ENCODE measurements at regions not wholly inside any gene's neighbourhood (a gene's known extent, or its start where the extent isn't known, plus 50 kb on each side); places are given as distances from the start of the nearest gene placed in this dataset.
"Not testable (repeated sequence)": the region's sequence is repeated elsewhere in the genome, so short reads cannot be mapped to it uniquely, and the experiment has no call there.

DNA sequence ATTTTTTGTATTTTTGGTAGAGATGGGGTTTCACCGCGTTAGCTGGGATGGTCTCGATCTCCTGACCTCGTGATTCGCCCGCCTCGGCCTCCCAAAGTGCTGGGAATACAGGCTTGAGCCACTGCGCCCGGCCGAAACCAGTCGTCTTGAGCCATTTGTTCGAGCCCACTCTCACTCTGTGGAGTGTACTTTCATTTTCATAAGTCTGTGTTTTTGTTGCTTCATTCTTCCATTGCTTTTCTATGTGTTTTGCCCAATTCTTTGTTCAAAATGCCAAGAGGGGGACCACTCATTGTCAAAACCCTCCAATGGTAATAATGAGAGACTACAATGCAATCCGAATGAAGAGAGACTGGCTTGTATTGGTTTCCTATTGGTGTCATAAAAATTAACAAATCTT is 1545.5 kb upstream of the DDX18 start:
- no peaks in the 10 kb centered on the region for H3K4me1 Mint-ChIP-seq

GRCh38 chr2:116304328-116304727 is 1510.2 kb upstream of the DDX18 start:
- peaks cover 2 to 41% (median 15%) of the 10 kb centered on the region in 6 donors for H3K9me3 Mint-ChIP-seq
- H3K4me3 Mint-ChIP-seq, result no peak overlapping the region
- H3K36me3 Mint-ChIP-seq, result no peaks in the 10 kb centered on the region
- no peaks in the 10 kb centered on the region for H3K4me1 Mint-ChIP-seq
- H3K27me3 Mint-ChIP-seq (ENCODE audit: low read depth in 3 of 3), result peaks cover 0 to 3% (median 0%) of the 10 kb centered on the region in 3 donors
- H3K27ac Mint-ChIP-seq, result no peak overlapping the region
- DNase-seq, result no peak

More for the DNA sequence above, 1545.5 kb upstream of the DDX18 start:
- Mint-ChIP-seq H3K36me3 (no peaks in the 10 kb centered on the region), H3K27me3 (ENCODE audit: low read depth in 3 of 3) (no peaks in the 10 kb centered on the region), H3K9me3 (peaks cover 7 to 36% (median 17%) of the 10 kb centered on the region in 6 donors), H3K4me3 (no peak overlapping the region), H3K27ac (no peak overlapping the region)
- no peak for DNase-seq

DNA sequence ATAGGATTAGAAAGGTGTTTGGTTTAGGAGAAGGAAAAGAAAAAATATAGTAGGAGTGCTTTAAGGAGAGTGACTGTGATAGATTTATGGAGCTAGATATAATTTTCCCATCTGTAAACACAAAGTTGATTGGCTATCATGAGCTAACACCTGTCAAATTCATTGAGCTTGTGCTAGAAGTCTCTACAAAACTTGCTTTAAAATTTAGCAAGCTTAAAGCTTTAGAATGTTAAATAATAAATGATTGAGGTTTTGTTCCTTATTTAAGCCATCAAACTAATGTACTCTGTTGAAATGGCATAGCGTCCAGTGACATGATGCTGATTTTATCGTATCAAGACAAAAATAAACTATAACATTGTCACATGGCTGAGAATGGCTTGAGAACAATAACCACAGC is 1497.4 kb upstream of the DDX18 start:
- no peak overlapping the region for H3K27ac Mint-ChIP-seq
- H3K27me3 Mint-ChIP-seq (ENCODE audit: low read depth in 3 of 3), result peaks cover 0 to 5% (median 0%) of the 10 kb centered on the region in 3 donors

DNA sequence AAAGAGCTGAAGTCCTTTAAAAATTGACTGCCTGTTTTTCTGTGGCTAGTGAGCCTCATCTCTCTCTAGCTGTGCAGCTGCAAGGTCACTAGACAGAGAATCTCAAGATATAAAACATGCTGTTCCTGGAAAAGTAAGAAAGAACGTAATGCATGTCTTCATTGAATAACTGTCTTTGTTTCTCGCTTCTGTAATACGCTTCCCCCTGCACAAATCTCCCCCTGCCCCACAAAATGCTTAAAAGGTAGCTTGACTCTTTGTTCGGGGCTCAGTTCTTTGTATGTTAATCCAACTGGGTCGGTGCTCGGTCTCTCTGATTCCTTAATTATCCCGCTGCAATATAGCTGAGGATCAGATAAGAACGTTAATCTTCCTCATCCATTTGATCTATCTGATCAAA is 1495.9 kb upstream of the DDX18 start:
- not testable (repeated sequence) for H3K4me1 Mint-ChIP-seq; H3K36me3 Mint-ChIP-seq; H3K4me3 Mint-ChIP-seq; H3K27me3 Mint-ChIP-seq (ENCODE audit: low read depth in 3 of 3); H3K27ac Mint-ChIP-seq; DNase-seq
- peaks cover 6 to 51% (median 28%) of the 10 kb centered on the region in 6 donors for H3K9me3 Mint-ChIP-seq

More for the DNA sequence above, 1497.4 kb upstream of the DDX18 start:
- DNase-seq, result no peak
- Mint-ChIP-seq H3K4me3 (no peak overlapping the region), H3K36me3 (no peaks in the 10 kb centered on the region), H3K9me3 (peaks cover 6 to 50% (median 24%) of the 10 kb centered on the region in 6 donors), H3K4me1 (no peaks in the 10 kb centered on the region)

GRCh38 chr2:116319001-116319400 is 1495.5 kb upstream of the DDX18 start:
- no peak overlapping the region for H3K4me3 Mint-ChIP-seq
- H3K27me3 Mint-ChIP-seq (ENCODE audit: low read depth in 3 of 3), result peaks cover 0 to 5% (median 0%) of the 10 kb centered on the region in 3 donors
- H3K4me1 Mint-ChIP-seq, result no peaks in the 10 kb centered on the region
- no peak overlapping the region for H3K27ac Mint-ChIP-seq
- no peaks in the 10 kb centered on the region for H3K36me3 Mint-ChIP-seq
- no peak for DNase-seq
- peaks cover 8 to 55% (median 26%) of the 10 kb centered on the region in 6 donors for H3K9me3 Mint-ChIP-seq

- H3K27ac Mint-ChIP-seq, result no peak overlapping the region
- no peak overlapping the region for H3K4me3 Mint-ChIP-seq
- H3K27me3 Mint-ChIP-seq (ENCODE audit: low read depth in 3 of 3), result peaks cover 0 to 3% (median 0%) of the 10 kb centered on the region in 3 donors
- no peaks in the 10 kb centered on the region for H3K4me1 Mint-ChIP-seq
- no peaks in the 10 kb centered on the region for H3K36me3 Mint-ChIP-seq
- peaks cover 10 to 60% (median 31%) of the 10 kb centered on the region in 6 donors for H3K9me3 Mint-ChIP-seq
- DNase-seq, result no peak
Measured at GRCh38 chr2:116319935-116320334, 1494.6 kb upstream of the DDX18 start.

- H3K4me3 Mint-ChIP-seq, result no peak overlapping the region
- no peaks in the 10 kb centered on the region for H3K36me3 Mint-ChIP-seq
- H3K27me3 Mint-ChIP-seq (ENCODE audit: low read depth in 3 of 3), result peaks cover 0 to 3% (median 2%) of the 10 kb centered on the region in 3 donors
- H3K9me3 Mint-ChIP-seq, result peaks cover 20 to 59% (median 36%) of the 10 kb centered on the region in 6 donors
- H3K27ac Mint-ChIP-seq, result no peak overlapping the region
- DNase-seq, result no peak
- H3K4me1 Mint-ChIP-seq, result no peaks in the 10 kb centered on the region
Measured at GRCh38 chr2:116329280-116329679, 1485.2 kb upstream of the DDX18 start.

- no peak overlapping the region for H3K27ac Mint-ChIP-seq
- no peak overlapping the region for H3K4me3 Mint-ChIP-seq
- H3K36me3 Mint-ChIP-seq, result no peaks in the 10 kb centered on the region
- H3K4me1 Mint-ChIP-seq, result no peaks in the 10 kb centered on the region
- H3K27me3 Mint-ChIP-seq (ENCODE audit: low read depth in 3 of 3), result no peaks in the 10 kb centered on the region
- DNase-seq, result no peak
- H3K9me3 Mint-ChIP-seq, result peaks cover 11 to 77% (median 28%) of the 10 kb centered on the region in 6 donors
Measured at GRCh38 chr2:116340690-116341089, 1473.8 kb upstream of the DDX18 start.

DNA sequence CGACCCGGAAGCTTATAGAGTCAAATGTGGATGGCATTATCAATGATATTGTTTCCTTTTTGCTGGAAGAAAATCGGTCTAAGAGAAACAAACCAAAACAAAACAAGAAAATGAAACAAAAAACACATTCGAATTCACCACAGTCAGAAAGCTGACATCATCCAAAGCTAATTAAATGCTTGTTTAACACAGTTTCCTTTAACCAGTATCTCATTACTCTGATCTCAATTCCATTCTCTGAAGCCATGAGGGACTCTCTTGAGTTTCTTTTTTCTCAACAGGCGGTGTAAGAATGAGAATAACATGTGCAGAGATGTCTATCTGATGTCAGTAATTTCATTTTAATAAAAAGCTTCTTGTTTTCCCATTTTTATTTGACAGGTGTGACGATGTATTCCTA is 1448.3 kb upstream of the DDX18 start:
- Mint-ChIP-seq H3K9me3 (peaks cover 4 to 68% (median 35%) of the 10 kb centered on the region in 6 donors), H3K4me1 (no peaks in the 10 kb centered on the region), H3K27me3 (ENCODE audit: low read depth in 3 of 3) (peaks cover 0 to 2% (median 0%) of the 10 kb centered on the region in 3 donors), H3K4me3 (no peak overlapping the region), H3K36me3 (no peaks in the 10 kb centered on the region), H3K27ac (no peak overlapping the region)
- no peak for DNase-seq

DNA sequence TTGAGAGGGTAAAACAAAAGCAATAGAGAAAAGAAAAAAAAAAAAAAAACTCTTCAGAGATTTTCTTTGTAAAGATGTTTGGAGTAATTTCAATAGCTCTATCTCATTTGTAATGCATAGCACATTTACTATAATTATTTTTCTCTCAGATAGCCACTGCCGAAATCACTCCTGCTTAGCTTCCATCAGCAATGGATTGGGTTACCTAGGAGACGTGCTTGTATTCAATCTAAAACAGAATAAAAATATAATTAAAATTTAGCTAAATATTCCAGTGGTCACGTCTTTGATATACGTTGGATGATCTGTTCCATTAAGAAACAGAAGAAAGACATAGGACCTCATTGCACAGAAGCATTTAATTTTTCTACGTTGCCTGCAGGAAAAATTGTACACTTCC is 1435.7 kb upstream of the DDX18 start:
- Mint-ChIP-seq H3K27me3 (ENCODE audit: low read depth in 3 of 3) (peaks cover 0 to 2% (median 0%) of the 10 kb centered on the region in 3 donors), H3K9me3 (peaks cover 2 to 65% (median 28%) of the 10 kb centered on the region in 6 donors), H3K4me1 (no peaks in the 10 kb centered on the region), H3K4me3 (no peak overlapping the region), H3K27ac (no peak overlapping the region), H3K36me3 (no peaks in the 10 kb centered on the region)
- no peak for DNase-seq

DNA sequence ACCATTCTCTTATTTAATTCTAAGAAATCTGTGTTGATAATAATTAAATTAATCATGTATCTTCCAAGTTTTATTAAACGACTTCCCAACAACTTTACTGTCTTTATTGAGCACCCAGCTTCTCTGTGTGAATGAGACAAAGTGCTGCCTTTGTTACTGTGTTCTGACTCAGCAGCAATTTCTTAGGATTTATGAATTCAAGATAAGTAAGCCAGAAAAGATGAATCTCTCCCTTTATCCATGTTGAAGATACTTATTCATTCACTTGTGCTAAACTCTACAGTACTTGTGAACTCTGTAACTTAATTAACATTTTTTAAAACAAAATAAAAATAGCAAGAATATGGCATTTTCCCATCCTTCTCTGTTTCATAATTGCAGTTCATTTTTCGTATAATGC is 1403.3 kb upstream of the DDX18 start:
- Mint-ChIP-seq H3K27ac (no peak overlapping the region), H3K4me1 (no peaks in the 10 kb centered on the region), H3K4me3 (no peak overlapping the region), H3K27me3 (ENCODE audit: low read depth in 3 of 3) (peaks cover 0 to 5% (median 1%) of the 10 kb centered on the region in 3 donors), H3K36me3 (peaks cover 0 to 3% (median 0%) of the 10 kb centered on the region in 3 donors), H3K9me3 (peaks cover 9 to 71% (median 41%) of the 10 kb centered on the region in 6 donors)
- DNase-seq, result no peak

- Mint-ChIP-seq H3K27ac (no peak overlapping the region), H3K9me3 (peaks cover 7 to 75% (median 48%) of the 10 kb centered on the region in 6 donors), H3K4me3 (peak overlapping the region in 1 of 5 donors; percentile 28), H3K36me3 (peaks cover 0 to 3% (median 0%) of the 10 kb centered on the region in 3 donors), H3K27me3 (ENCODE audit: low read depth in 3 of 3) (peaks cover 0 to 3% (median 0%) of the 10 kb centered on the region in 3 donors), H3K4me1 (no peaks in the 10 kb centered on the region)
- DNase-seq, result no peak
Measured at GRCh38 chr2:116413659-116414058, 1400.8 kb upstream of the DDX18 start.

DNA sequence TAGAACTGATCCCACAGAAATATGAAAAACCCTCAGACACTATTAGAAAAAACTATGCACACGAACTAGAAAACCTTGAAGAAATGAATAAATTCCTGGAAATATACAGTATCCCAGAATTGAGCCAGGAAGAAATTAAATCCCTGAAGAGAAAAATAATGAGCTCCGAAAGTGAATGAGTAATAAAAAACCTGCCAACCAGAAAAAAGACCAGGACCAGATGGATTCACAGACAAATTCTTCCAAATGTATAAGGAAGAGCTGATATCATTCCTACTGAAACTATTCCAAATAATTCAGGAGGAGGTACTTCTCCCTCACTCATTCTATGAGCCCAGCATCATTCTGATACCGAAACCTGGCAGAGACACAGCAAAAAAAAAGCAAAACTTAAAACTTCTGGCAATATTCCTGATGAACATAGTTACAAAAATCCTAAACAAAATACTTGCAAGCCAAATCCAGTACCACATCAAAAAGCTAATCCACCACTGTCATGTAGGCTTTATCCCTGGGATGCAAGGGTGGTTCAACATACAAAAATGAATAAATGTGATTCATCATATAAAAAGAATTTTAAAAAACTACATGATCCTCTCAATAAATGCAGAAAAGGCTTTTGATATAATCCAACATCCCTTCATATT is 1397.6 kb upstream of the DDX18 start:
- H3K9me3 Mint-ChIP-seq, result peaks cover 7 to 65% (median 47%) of the 10 kb centered on the region in 6 donors
- no peaks in the 10 kb centered on the region for H3K4me1 Mint-ChIP-seq
- no peak for DNase-seq
- H3K36me3 Mint-ChIP-seq, result peaks cover 0 to 3% (median 0%) of the 10 kb centered on the region in 3 donors
- peaks cover 0 to 3% (median 0%) of the 10 kb centered on the region in 3 donors for H3K27me3 Mint-ChIP-seq (ENCODE audit: low read depth in 3 of 3)
- H3K4me3 Mint-ChIP-seq, result no peak overlapping the region
- no peak overlapping the region for H3K27ac Mint-ChIP-seq

- H3K27me3 Mint-ChIP-seq (ENCODE audit: low read depth in 3 of 3), result no peaks in the 10 kb centered on the region
Measured at GRCh38 chr2:116435648-116436047, 1378.8 kb upstream of the DDX18 start.

More at GRCh38 chr2:116435648-116436047, 1378.8 kb upstream of the DDX18 start:
- Mint-ChIP-seq H3K9me3 (peaks cover 14 to 58% (median 30%) of the 10 kb centered on the region in 6 donors), H3K4me3 (no peak overlapping the region), H3K36me3 (peaks cover 0 to 3% (median 0%) of the 10 kb centered on the region in 3 donors), H3K27ac (no peak overlapping the region), H3K4me1 (no peaks in the 10 kb centered on the region)
- DNase-seq, result no peak

Data from immature natural killer cell (primary cell).